Calu3 (cell line): ENCODE measurements at regions not wholly inside any gene's neighbourhood (a gene's known extent, or its start where the extent isn't known, plus 50 kb on each side); places are given as distances from the start of the nearest gene placed in this dataset.

ENCODE experiments used
- BruUV-seq: library from RNA; stranded (reverse); fragments of 400-500 nt; replicated peaks from 2 replicates; lab custom pipeline; 2021; lab: Mats Ljungman, UMichigan
- CTCF ChIA-PET: fragments of 300-600 bp; sonication (Branson Sonifier 250); formaldehyde crosslinking; loops from one replicate; lab custom pipeline; 2022; ENCODE audit warnings: antibody characterized with exemption; lab: Charles Lee
- DNase-seq: peaks from one replicate; pipeline ENCODE4 v3.0.0; 2022
- H3K27ac Mint-ChIP-seq: one replicate; pipeline ENCODE4 v1.8.0; 2022; ENCODE audit warnings: mixed read lengths; ENCODE audit not compliant: unreplicated experiment
- H3K27me3 Mint-ChIP-seq: one replicate; pipeline ENCODE4 v1.8.0; 2022; ENCODE audit warnings: mixed read lengths; ENCODE audit not compliant: unreplicated experiment
- H3K36me3 Mint-ChIP-seq: one replicate; pipeline ENCODE4 v1.8.0; 2022; ENCODE audit warnings: mild to moderate bottlenecking, moderate library complexity, mixed read lengths; ENCODE audit not compliant: insufficient read depth, unreplicated experiment
- H3K4me1 Mint-ChIP-seq: one replicate; pipeline ENCODE4 v1.8.0; 2022; ENCODE audit warnings: mild to moderate bottlenecking, low read depth, mixed read lengths; ENCODE audit not compliant: unreplicated experiment
- H3K4me3 Mint-ChIP-seq: one replicate; pipeline ENCODE4 v1.8.0; 2022; ENCODE audit warnings: mild to moderate bottlenecking, low read depth, moderate library complexity, mixed read lengths; ENCODE audit not compliant: unreplicated experiment
- H3K9me3 Mint-ChIP-seq: one replicate; pipeline ENCODE4 v1.8.0; 2022; ENCODE audit warnings: low read depth, mixed read lengths; ENCODE audit not compliant: unreplicated experiment
- CTCF ChIP-seq: fragments of 200-600 bp; IDR thresholded peaks from one replicate; pipeline ENCODE4 v1.8.0; 2022; ENCODE audit warnings: antibody characterized with exemption; ENCODE audit not compliant: unreplicated experiment
- intact Hi-C: fragments of 100-400 bp; cut with micrococcal nuclease; formaldehyde crosslinking; loops from one replicate; pipeline ENCODE4 v1.10.0; 2022; ENCODE audit not compliant: unreplicated experiment

GRCh38 chr9:12964271-12964670 lies 189.5 kb downstream of the LURAP1L start:
- H3K27ac Mint-ChIP-seq = no peak overlapping the region
- H3K9me3 Mint-ChIP-seq = no peaks in the 10 kb centered on the region
- no peak for DNase-seq
- no peak overlapping the region for H3K4me3 Mint-ChIP-seq
- no peaks in the 10 kb centered on the region for H3K27me3 Mint-ChIP-seq
- H3K4me1 Mint-ChIP-seq = no peaks in the 10 kb centered on the region
- no peaks in the 10 kb centered on the region for H3K36me3 Mint-ChIP-seq
- no TSS peak for BruUV-seq
- no peak for TF ChIP-seq CTCF
- intact Hi-C loops = no loop called here
- CTCF ChIA-PET = interaction anchor here (0.6 kb wide), 1 partner anchor 1458 kb away, joined by 3 read pairs; no protein-coding TSS in a partner anchor

- CTCF ChIA-PET = no interaction called here
- H3K27me3 Mint-ChIP-seq = no peaks in the 10 kb centered on the region
- no TSS peak for BruUV-seq
These were observed 190.5 kb downstream of the LURAP1L start for GRCh38 chr9:12965303-12965702.

GRCh38 chr9:12968093-12968492 lies 193.3 kb downstream of the LURAP1L start:
- Mint-ChIP-seq H3K27me3 (no peaks in the 10 kb centered on the region), H3K36me3 (no peaks in the 10 kb centered on the region), H3K4me3 (no peak overlapping the region), H3K9me3 (no peaks in the 10 kb centered on the region), H3K27ac (no peak overlapping the region), H3K4me1 (no peaks in the 10 kb centered on the region)
- DNase-seq = no peak
- TF ChIP-seq CTCF = no peak
- BruUV-seq = no TSS peak
- CTCF ChIA-PET = no interaction called here
- intact Hi-C loops = no loop called here

More at GRCh38 chr9:12965303-12965702, 190.5 kb downstream of the LURAP1L start:
- TF ChIP-seq CTCF = no peak
- DNase-seq = no peak
- H3K4me1 Mint-ChIP-seq = no peaks in the 10 kb centered on the region
- H3K9me3 Mint-ChIP-seq = no peaks in the 10 kb centered on the region
- H3K4me3 Mint-ChIP-seq = no peak overlapping the region
- intact Hi-C loops = no loop called here
- H3K36me3 Mint-ChIP-seq = no peaks in the 10 kb centered on the region
- H3K27ac Mint-ChIP-seq = no peak overlapping the region

- intact Hi-C loops = no loop called here
- no peak for DNase-seq
These were observed 198.1 kb downstream of the LURAP1L start for GRCh38 chr9:12972608-12973589.

More at GRCh38 chr9:12972608-12973589, 198.1 kb downstream of the LURAP1L start:
- Mint-ChIP-seq H3K36me3 (no peaks in the 10 kb centered on the region), H3K9me3 (no peaks in the 10 kb centered on the region), H3K27me3 (no peaks in the 10 kb centered on the region), H3K27ac (no peak overlapping the region), H3K4me3 (no peak overlapping the region), H3K4me1 (no peaks in the 10 kb centered on the region)
- CTCF ChIA-PET = interaction anchor here (0.6 kb wide), 1 partner anchor 25 kb away, joined by 3 read pairs; no protein-coding TSS in a partner anchor
- TF ChIP-seq CTCF = no peak
- no TSS peak for BruUV-seq
